ENCODE measurements at regions not wholly inside any gene's neighbourhood (a gene's known extent, or its start where the extent isn't known, plus 50 kb on each side); places are given as distances from the start of the nearest gene placed in this dataset.

GRCh38 chr6:167543602-167544497 lies 219.0 kb downstream of the TTLL2 start:
- 40 to 56% methylated on average over 13 to 16 of the region's 16 CpGs for WGBS, 2 donors (ENCODE audit: low coverage in 1 of 2)

GRCh38 chr6:167546611-167547327 lies 221.9 kb downstream of the TTLL2 start:
- H3K4me3 ChIP-seq, result no peak overlapping the region
- TF ChIP-seq POLR2AphosphoS5 (IDR thresholded peaks at IDR 0.05) (no peak), CTCF (IDR thresholded peaks at IDR 0.05) (no peak)
- H3K36me3 ChIP-seq, result no peaks in the 10 kb centered on the region
- no peaks in the 10 kb centered on the region for H3K9me3 ChIP-seq
- WGBS, 2 donors (ENCODE audit: low coverage in 1 of 2), result 87 to 94% methylated on average over 6 to 32 of the region's 32 CpGs
- H3K4me1 ChIP-seq, result peaks cover 0 to 19% (median 4%) of the 10 kb centered on the region in 4 donors
- in situ Hi-C loops (cut with MboI; ENCODE audit: low pct_ligation_motif_present in 1 of 4, low pct_unique_long_range_greater_than_20kb in 1 of 4, low sequenced_read_pairs in 3 of 4) (no loop called here), intact Hi-C loops (cut with DNase I; ENCODE audit: low total_unique reads) (no loop called here)
- H3K27ac ChIP-seq, result no peak overlapping the region
- no peak for DNase-seq
- no peaks in the 10 kb centered on the region for H3K27me3 ChIP-seq

More at GRCh38 chr6:167543602-167544497, 219.0 kb downstream of the TTLL2 start:
- in situ Hi-C loops (cut with MboI; ENCODE audit: low pct_ligation_motif_present in 1 of 4, low pct_unique_long_range_greater_than_20kb in 1 of 4, low sequenced_read_pairs in 3 of 4) (no loop called here), intact Hi-C loops (cut with DNase I; ENCODE audit: low total_unique reads) (no loop called here)
- Histone ChIP-seq H3K36me3 (no peaks in the 10 kb centered on the region), H3K27ac (peak overlapping the region; percentile 10 to 54 (median 30)), H3K27me3 (no peaks in the 10 kb centered on the region), H3K4me1 (peaks cover 0 to 5% (median 0%) of the 10 kb centered on the region in 4 donors), H3K4me3 (no peak overlapping the region), H3K9me3 (no peaks in the 10 kb centered on the region)
- peak; percentile 32 for DNase-seq
- TF ChIP-seq POLR2AphosphoS5 (IDR thresholded peaks at IDR 0.05), result peak in 2 of 3 donors; percentile 19 to 34
- TF ChIP-seq CTCF (IDR thresholded peaks at IDR 0.05), result no peak

- no peaks in the 10 kb centered on the region for H3K36me3 ChIP-seq
- H3K4me1 ChIP-seq, result peaks cover 0 to 19% (median 4%) of the 10 kb centered on the region in 4 donors
- intact Hi-C loops (cut with DNase I; ENCODE audit: low total_unique reads) (no loop called here), in situ Hi-C loops (cut with MboI; ENCODE audit: low pct_ligation_motif_present in 1 of 4, low pct_unique_long_range_greater_than_20kb in 1 of 4, low sequenced_read_pairs in 3 of 4) (no loop called here)
- H3K27me3 ChIP-seq, result no peaks in the 10 kb centered on the region
- no peak for TF ChIP-seq CTCF (IDR thresholded peaks at IDR 0.05)
- no peak for TF ChIP-seq POLR2AphosphoS5 (IDR thresholded peaks at IDR 0.05)
- no peak for TF ChIP-seq POLR2A (IDR thresholded peaks at IDR 0.05)
- TF ChIP-seq EP300 (IDR thresholded peaks at IDR 0.05; ENCODE audit: low read depth), result no peak
- H3K9me3 ChIP-seq, result no peaks in the 10 kb centered on the region
- no peak for DNase-seq
- H3K4me3 ChIP-seq, result no peak overlapping the region
- H3K27ac ChIP-seq, result no peak overlapping the region
Measured at GRCh38 chr6:167547328-167547692, 222.4 kb downstream of the TTLL2 start.

GRCh38 chr6:167547751-167548150 lies 222.9 kb downstream of the TTLL2 start:
- Histone ChIP-seq H3K27me3 (no peaks in the 10 kb centered on the region), H3K4me1 (peaks cover 0 to 19% (median 4%) of the 10 kb centered on the region in 4 donors), H3K36me3 (no peaks in the 10 kb centered on the region), H3K4me3 (no peak overlapping the region), H3K9me3 (no peaks in the 10 kb centered on the region), H3K27ac (no peak overlapping the region)
- no peak for DNase-seq
- in situ Hi-C loops (cut with MboI; ENCODE audit: low pct_ligation_motif_present in 1 of 4, low pct_unique_long_range_greater_than_20kb in 1 of 4, low sequenced_read_pairs in 3 of 4) (no loop called here), intact Hi-C loops (cut with DNase I; ENCODE audit: low total_unique reads) (no loop called here)
- TF ChIP-seq CTCF (IDR thresholded peaks at IDR 0.05), result no peak
- no peak for TF ChIP-seq POLR2A (IDR thresholded peaks at IDR 0.05)
- no peak for TF ChIP-seq EP300 (IDR thresholded peaks at IDR 0.05; ENCODE audit: low read depth)
- TF ChIP-seq POLR2AphosphoS5 (IDR thresholded peaks at IDR 0.05), result no peak
- 66 to 74% methylated on average over 6 to 7 of the region's 7 CpGs for WGBS, 2 donors (ENCODE audit: low coverage in 1 of 2)
